Upper lobe of right lung (tissue), 1 donor: ENCODE measurements at regions not wholly inside any gene's neighbourhood (a gene's known extent, or its start where the extent isn't known, plus 50 kb on each side); places are given as distances from the start of the nearest gene placed in this dataset.

Source experiments
- ATAC-seq: fragments of 200-7000 bp; cut with Tn5 transposase; one replicate; pipeline ENCODE4 v1.9.1; 2020; ENCODE audit warnings: mild to moderate bottlenecking, moderate library complexity
- DNase-seq: peaks from one replicate; pipeline ENCODE4 v3.0.0-alpha.2; 2020
- H3K27ac ChIP-seq: fragments of 200-600 bp; one replicate; pipeline ENCODE4 v1.8.0; 2022
- H3K27me3 ChIP-seq: fragments of 200-600 bp; one replicate; pipeline ENCODE4 v1.8.0; 2022; ENCODE audit warnings: mild to moderate bottlenecking
- H3K36me3 ChIP-seq: fragments of 200-600 bp; one replicate; pipeline ENCODE4 v1.8.0; 2022
- H3K4me1 ChIP-seq: fragments of 200-600 bp; one replicate; pipeline ENCODE4 v1.8.0; 2022
- H3K4me3 ChIP-seq: fragments of 200-600 bp; one replicate; pipeline ENCODE4 v1.8.0; 2022; ENCODE audit warnings: mild to moderate bottlenecking
- H3K9me3 ChIP-seq: fragments of 200-600 bp; one replicate; pipeline ENCODE4 v1.8.0; 2022
- intact Hi-C: fragments of 100-400 bp; cut with DNase I; formaldehyde crosslinking; loops from one replicate; pipeline ENCODE4 v1.11.0; 2022
- TF ChIP-seq, protein P1 (sequence below): fragments of 200-600 bp; IDR thresholded peaks from one replicate; pipeline ENCODE4 v1.8.0; 2022; ENCODE audit warnings: antibody characterized with exemption
- donor health status: DM: no; HTN: yes; CAD: no; lungs with severe emphysema.

- Histone ChIP-seq H3K27me3 (peaks cover 23% of the 10 kb centered on the region), H3K9me3 (no peaks in the 10 kb centered on the region), H3K36me3 (no peaks in the 10 kb centered on the region), H3K4me3 (no peak overlapping the region), H3K27ac (no peak overlapping the region), H3K4me1 (no peaks in the 10 kb centered on the region)
- TF ChIP-seq, protein P1, sequence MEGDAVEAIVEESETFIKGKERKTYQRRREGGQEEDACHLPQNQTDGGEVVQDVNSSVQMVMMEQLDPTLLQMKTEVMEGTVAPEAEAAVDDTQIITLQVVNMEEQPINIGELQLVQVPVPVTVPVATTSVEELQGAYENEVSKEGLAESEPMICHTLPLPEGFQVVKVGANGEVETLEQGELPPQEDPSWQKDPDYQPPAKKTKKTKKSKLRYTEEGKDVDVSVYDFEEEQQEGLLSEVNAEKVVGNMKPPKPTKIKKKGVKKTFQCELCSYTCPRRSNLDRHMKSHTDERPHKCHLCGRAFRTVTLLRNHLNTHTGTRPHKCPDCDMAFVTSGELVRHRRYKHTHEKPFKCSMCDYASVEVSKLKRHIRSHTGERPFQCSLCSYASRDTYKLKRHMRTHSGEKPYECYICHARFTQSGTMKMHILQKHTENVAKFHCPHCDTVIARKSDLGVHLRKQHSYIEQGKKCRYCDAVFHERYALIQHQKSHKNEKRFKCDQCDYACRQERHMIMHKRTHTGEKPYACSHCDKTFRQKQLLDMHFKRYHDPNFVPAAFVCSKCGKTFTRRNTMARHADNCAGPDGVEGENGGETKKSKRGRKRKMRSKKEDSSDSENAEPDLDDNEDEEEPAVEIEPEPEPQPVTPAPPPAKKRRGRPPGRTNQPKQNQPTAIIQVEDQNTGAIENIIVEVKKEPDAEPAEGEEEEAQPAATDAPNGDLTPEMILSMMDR, result no peak
- no peak for ATAC-seq
- no peak for DNase-seq
- intact Hi-C loops, result no loop called here
These were observed 220.7 kb downstream of the ENGASE start for GRCh38 chr17:79295307-79295706.

- Histone ChIP-seq H3K4me1 (no peaks in the 10 kb centered on the region), H3K4me3 (no peak overlapping the region), H3K27me3 (peaks cover 28% of the 10 kb centered on the region), H3K36me3 (no peaks in the 10 kb centered on the region), H3K9me3 (no peaks in the 10 kb centered on the region), H3K27ac (no peak overlapping the region)
- ATAC-seq, result peak; percentile 77
- intact Hi-C loops, result no loop called here
- TF ChIP-seq, protein P1, result no peak
- peak; percentile 83 for DNase-seq
These were observed 219.9 kb downstream of the ENGASE start for GRCh38 chr17:79294459-79295071.

- intact Hi-C loops, result no loop called here
- Histone ChIP-seq H3K4me3 (no peak overlapping the region), H3K27ac (no peak overlapping the region), H3K36me3 (no peaks in the 10 kb centered on the region), H3K4me1 (no peaks in the 10 kb centered on the region), H3K27me3 (peaks cover 24% of the 10 kb centered on the region), H3K9me3 (no peaks in the 10 kb centered on the region)
- DNase-seq (no peak), ATAC-seq (no peak)
- TF ChIP-seq, protein P1, result no peak
These were observed 217.9 kb downstream of the ENGASE start for GRCh38 chr17:79292501-79292900.

DNA sequence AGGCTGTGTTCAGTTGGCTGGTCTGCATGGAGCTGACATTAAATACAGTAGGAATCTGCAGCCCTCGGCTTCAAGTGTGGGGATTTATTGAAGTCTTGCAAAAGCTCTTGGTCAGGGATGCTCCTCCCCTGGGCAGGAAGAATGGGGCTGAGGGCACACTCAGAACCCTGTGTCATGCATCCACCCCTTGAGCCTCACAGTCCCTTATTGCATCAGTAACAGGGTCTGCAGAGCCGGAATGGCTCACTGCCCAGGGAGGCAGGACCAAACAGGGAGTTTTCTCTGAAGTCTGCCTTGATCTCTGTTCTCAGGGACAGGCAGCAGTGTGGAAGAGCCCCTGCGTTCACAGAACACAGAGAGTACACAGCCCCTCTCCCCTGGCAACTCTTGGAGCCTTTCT lies 216.8 kb downstream of the ENGASE start:
- ATAC-seq (no peak), DNase-seq (no peak)
- intact Hi-C loops, result no loop called here
- peaks cover 26% of the 10 kb centered on the region for H3K27me3 ChIP-seq
- TF ChIP-seq, protein P1, result no peak
- no peaks in the 10 kb centered on the region for H3K9me3 ChIP-seq
- H3K36me3 ChIP-seq, result no peaks in the 10 kb centered on the region
- no peak overlapping the region for H3K27ac ChIP-seq
- no peak overlapping the region for H3K4me3 ChIP-seq
- no peaks in the 10 kb centered on the region for H3K4me1 ChIP-seq

DNA sequence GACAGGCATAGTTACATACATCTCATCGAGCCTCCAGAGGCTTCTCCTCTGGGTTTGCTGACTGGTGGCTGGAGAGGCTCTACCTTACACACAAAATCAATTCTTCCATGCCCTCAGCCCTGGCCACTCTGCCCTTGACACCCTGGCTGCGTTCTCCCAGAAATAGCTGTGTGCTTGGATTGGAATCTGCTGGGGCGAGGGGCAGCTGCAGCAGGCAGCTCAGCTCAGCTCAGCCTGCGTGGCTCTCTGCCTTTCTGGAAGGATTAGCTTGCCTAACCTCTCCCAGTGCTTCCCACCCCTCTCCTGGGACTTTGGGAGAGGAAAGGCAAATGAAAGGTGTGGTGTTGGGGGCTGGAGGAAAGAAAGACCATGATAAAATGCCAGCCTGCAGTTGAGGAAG lies 216.1 kb downstream of the ENGASE start:
- no peaks in the 10 kb centered on the region for H3K4me1 ChIP-seq
- TF ChIP-seq, protein P1, result no peak
- peaks cover 26% of the 10 kb centered on the region for H3K27me3 ChIP-seq
- H3K27ac ChIP-seq, result no peak overlapping the region
- no peaks in the 10 kb centered on the region for H3K36me3 ChIP-seq
- H3K4me3 ChIP-seq, result no peak overlapping the region
- ATAC-seq (no peak), DNase-seq (no peak)
- H3K9me3 ChIP-seq, result no peaks in the 10 kb centered on the region
- intact Hi-C loops, result no loop called here

- TF ChIP-seq, protein P1, result no peak
- intact Hi-C loops, result no loop called here
- Histone ChIP-seq H3K27me3 (peaks cover 32% of the 10 kb centered on the region), H3K4me3 (no peak overlapping the region), H3K9me3 (no peaks in the 10 kb centered on the region), H3K4me1 (no peaks in the 10 kb centered on the region), H3K27ac (no peak overlapping the region), H3K36me3 (no peaks in the 10 kb centered on the region)
- no peak for ATAC-seq
- no peak for DNase-seq
These were observed 214.3 kb downstream of the ENGASE start for GRCh38 chr17:79288950-79289349.
